Neuronal stem cell (in vitro differentiated cells): ENCODE measurements at regions not wholly inside any gene's neighbourhood (a gene's known extent, or its start where the extent isn't known, plus 50 kb on each side); places are given as distances from the start of the nearest gene placed in this dataset.

Experiments used
- DNase-seq: peaks from one replicate; pipeline ENCODE4 v3.0.0-alpha.2; 2013; ENCODE audit warnings: low spot score
- H2AFZ ChIP-seq: one replicate; pipeline ENCODE4 v1.6.1; 2013; ENCODE audit warnings: mild to moderate bottlenecking, low read length, inconsistent platforms
- H2AK5ac ChIP-seq: 2 replicates; pipeline ENCODE4 v1.6.1; 2013; ENCODE audit warnings: low read depth, mild to moderate bottlenecking, inconsistent platforms, low read length, moderate library complexity, mixed read lengths
- H2BK120ac ChIP-seq: 2 replicates; pipeline ENCODE4 v1.6.1; 2013; ENCODE audit warnings: low read depth, mild to moderate bottlenecking, inconsistent platforms, low read length, moderate library complexity, mixed read lengths
- H2BK12ac ChIP-seq: one replicate; pipeline ENCODE4 v1.6.1; 2013; ENCODE audit warnings: low read length, inconsistent platforms
- H2BK15ac ChIP-seq: 2 replicates; pipeline ENCODE4 v1.6.1; 2013; ENCODE audit warnings: mild to moderate bottlenecking, low read length, inconsistent platforms, mixed read lengths
- H2BK5ac ChIP-seq: one replicate; pipeline ENCODE4 v1.6.1; 2013; ENCODE audit warnings: inconsistent platforms, mild to moderate bottlenecking, low read length, moderate library complexity
- H3K14ac ChIP-seq: one replicate; pipeline ENCODE4 v1.6.1; 2013; ENCODE audit warnings: low read length, inconsistent platforms
- H3K18ac ChIP-seq: 2 replicates; pipeline ENCODE4 v1.6.1; 2013; ENCODE audit warnings: low read length, inconsistent platforms
- H3K23ac ChIP-seq: 2 replicates; pipeline ENCODE4 v1.6.1; 2013; ENCODE audit warnings: low read depth, mild to moderate bottlenecking, mixed read lengths, low read length, inconsistent platforms; ENCODE audit not compliant: poor library complexity
- H3K27ac ChIP-seq: replicated peaks from 3 replicates; pipeline ENCODE4 v1.5.1; 2013; ENCODE audit warnings: low read length, inconsistent platforms
- H3K27me3 ChIP-seq, 3 experiments: 2 replicates each; pipeline ENCODE4 v1.6.1; 2013; ENCODE audit warnings: low read length in 3 of 3, mild to moderate bottlenecking in 2 of 3, inconsistent platforms in 1 of 3, low read depth in 1 of 3, mixed read lengths in 1 of 3, moderate library complexity in 1 of 3; ENCODE audit not compliant: control insufficient read depth in 3 of 3, insufficient read depth in 3 of 3
- H3K36me3 ChIP-seq, 2 donors: replicated peaks in 1 of 2; 2 replicates each; pipeline ENCODE4 v1.6.1; 2013; ENCODE audit warnings: low read length in 2 of 2; ENCODE audit not compliant: control insufficient read depth in 2 of 2, insufficient read depth in 2 of 2
- H3K4ac ChIP-seq: 2 replicates; pipeline ENCODE4 v1.6.1; 2013; ENCODE audit warnings: inconsistent platforms, mild to moderate bottlenecking, low read length, moderate library complexity
- H3K4me1 ChIP-seq, 2 donors: 1 replicate in 1 of 2; 2 replicates in 1 of 2; pipeline ENCODE4 v1.6.1; 2013; ENCODE audit warnings: low read length in 2 of 2, low read depth in 1 of 2; ENCODE audit not compliant: control insufficient read depth in 2 of 2, insufficient read depth in 1 of 2
- H3K4me2 ChIP-seq: one replicate; pipeline ENCODE4 v1.6.1; 2013; ENCODE audit warnings: mild to moderate bottlenecking, low read length, inconsistent platforms; ENCODE audit not compliant: insufficient read depth, poor library complexity, severe bottlenecking
- H3K4me3 ChIP-seq, 2 donors: 2 replicates each; pipeline ENCODE4 v1.5.1; 2013; ENCODE audit warnings: low read length in 2 of 2, mild to moderate bottlenecking in 2 of 2, inconsistent platforms in 1 of 2, moderate library complexity in 1 of 2
- H3K79me1 ChIP-seq: one replicate; pipeline ENCODE4 v1.6.1; 2013; ENCODE audit warnings: low read depth, mild to moderate bottlenecking, inconsistent platforms, low read length, moderate library complexity
- H3K9ac ChIP-seq: one replicate; pipeline ENCODE4 v1.6.1; 2013; ENCODE audit warnings: mild to moderate bottlenecking, low read depth, low read length, inconsistent platforms; ENCODE audit not compliant: poor library complexity
- H3K9me3 ChIP-seq, 2 donors: replicated peaks in 1 of 2; 2 replicates each; pipeline versions ENCODE3 to v1.6.1; 2013; ENCODE audit warnings: low read length in 2 of 2, mild to moderate bottlenecking in 2 of 2, inconsistent platforms in 1 of 2, low read depth in 1 of 2, mixed read lengths in 1 of 2, moderate library complexity in 1 of 2; ENCODE audit not compliant: control insufficient read depth in 2 of 2, insufficient read depth in 1 of 2
- H4K8ac ChIP-seq: one replicate; pipeline ENCODE4 v1.6.1; 2013; ENCODE audit warnings: low read depth, mild to moderate bottlenecking, inconsistent platforms, low read length, moderate library complexity
- H4K91ac ChIP-seq: one replicate; pipeline ENCODE4 v1.6.1; 2013; ENCODE audit warnings: low read length, low read depth, mild to moderate bottlenecking, inconsistent platforms; ENCODE audit not compliant: poor library complexity
- WGBS, 2 donors: extraction: QIAGEN DNeasy Blood & Tissue Kit; methylation state at CpG; one replicate each; pipeline ENCODE4 v1.1.7; 2013; ENCODE audit warnings: missing lambda C conversion rate in 2 of 2, mixed read lengths in 1 of 2; ENCODE audit not compliant: insufficient read length in 2 of 2, insufficient replicate concordance in 1 of 2; ENCODE audit errors: extremely low coverage in 2 of 2; 5-methylcytosine and 5-hydroxymethylcytosine counted together

GRCh38 chr1:38394303-38394702, 347.7 kb upstream of the POU3F1 start:
- H3K4me2 ChIP-seq = no peak overlapping the region
- H3K9ac ChIP-seq = no peak overlapping the region
- no peak overlapping the region for H4K8ac ChIP-seq
- H2AFZ ChIP-seq = no peak overlapping the region
- no peak for DNase-seq
- no peak overlapping the region for H3K18ac ChIP-seq
- no peak overlapping the region for H3K23ac ChIP-seq
- H3K4me3 ChIP-seq = no peak overlapping the region
- H2BK12ac ChIP-seq = no peak overlapping the region
- H3K9me3 ChIP-seq = peaks cover 0 to 12% of the 10 kb centered on the region in 2 donors
- H2BK5ac ChIP-seq = no peak overlapping the region
- H3K4me1 ChIP-seq = no peaks in the 10 kb centered on the region
- no peaks in the 10 kb centered on the region for H3K27me3 ChIP-seq
- H3K79me1 ChIP-seq = no peaks in the 10 kb centered on the region
- H3K36me3 ChIP-seq = no peaks in the 10 kb centered on the region
- no peak overlapping the region for H2BK15ac ChIP-seq
- no peak overlapping the region for H2AK5ac ChIP-seq
- H2BK120ac ChIP-seq = no peak overlapping the region
- no peak overlapping the region for H4K91ac ChIP-seq
- no peak overlapping the region for H3K27ac ChIP-seq
- H3K4ac ChIP-seq = no peak overlapping the region
- no peak overlapping the region for H3K14ac ChIP-seq

GRCh38 chr1:38392861-38393260, 346.3 kb upstream of the POU3F1 start:
- Histone ChIP-seq H3K14ac (no peak overlapping the region), H3K9ac (no peak overlapping the region), H3K27ac (no peak overlapping the region), H2AFZ (no peak overlapping the region), H3K79me1 (no peaks in the 10 kb centered on the region), H3K18ac (no peak overlapping the region), H3K4me1 (no peaks in the 10 kb centered on the region), H4K8ac (no peak overlapping the region), H2BK120ac (no peak overlapping the region), H2BK5ac (no peak overlapping the region), H3K4me3 (no peak overlapping the region), H2BK12ac (no peak overlapping the region), H3K9me3 (peaks cover 0 to 12% of the 10 kb centered on the region in 2 donors), H3K4me2 (no peak overlapping the region), H4K91ac (no peak overlapping the region), H3K4ac (no peak overlapping the region), H2BK15ac (no peak overlapping the region), H3K23ac (no peak overlapping the region), H3K27me3 (no peaks in the 10 kb centered on the region), H2AK5ac (no peak overlapping the region), H3K36me3 (no peaks in the 10 kb centered on the region)
- DNase-seq = no peak
- WGBS, 2 donors = no CpG with 5 or more reads among the region's 2 CpGs

GRCh38 chr1:38381256-38381655, 334.7 kb upstream of the POU3F1 start:
- Histone ChIP-seq H3K4ac (no peak overlapping the region), H2BK12ac (no peak overlapping the region), H3K9me3 (peaks cover 0 to 3% of the 10 kb centered on the region in 2 donors), H3K23ac (no peak overlapping the region), H3K27me3 (no peaks in the 10 kb centered on the region), H3K9ac (no peak overlapping the region), H2AFZ (no peak overlapping the region), H2BK120ac (no peak overlapping the region), H3K14ac (no peak overlapping the region), H3K4me2 (no peak overlapping the region), H3K79me1 (no peaks in the 10 kb centered on the region), H2BK5ac (no peak overlapping the region), H3K4me1 (peaks cover 3 to 9% of the 10 kb centered on the region in 2 donors), H3K18ac (no peak overlapping the region), H4K8ac (no peak overlapping the region), H2AK5ac (no peak overlapping the region), H3K4me3 (no peak overlapping the region), H2BK15ac (no peak overlapping the region), H4K91ac (no peak overlapping the region), H3K27ac (no peak overlapping the region), H3K36me3 (no peaks in the 10 kb centered on the region)
- DNase-seq = no peak
- no CpG with 5 or more reads among the region's 8 CpGs for WGBS, 2 donors

- no peaks in the 10 kb centered on the region for H3K79me1 ChIP-seq
- H3K18ac ChIP-seq = no peak overlapping the region
- no peak overlapping the region for H3K9ac ChIP-seq
- H3K4me3 ChIP-seq = no peak overlapping the region
- peaks cover 6 to 19% of the 10 kb centered on the region in 2 donors for H3K9me3 ChIP-seq
- no peak overlapping the region for H3K14ac ChIP-seq
- no peak overlapping the region for H4K91ac ChIP-seq
- no peak overlapping the region for H2BK120ac ChIP-seq
- H2AK5ac ChIP-seq = no peak overlapping the region
- H2BK12ac ChIP-seq = no peak overlapping the region
- H3K4me1 ChIP-seq = peaks cover 3 to 9% of the 10 kb centered on the region in 2 donors
- H2AFZ ChIP-seq = no peak overlapping the region
- no peak overlapping the region for H3K23ac ChIP-seq
- H2BK15ac ChIP-seq = no peak overlapping the region
- DNase-seq = no peak
- no peaks in the 10 kb centered on the region for H3K36me3 ChIP-seq
- no peak overlapping the region for H2BK5ac ChIP-seq
- H3K27ac ChIP-seq = no peak overlapping the region
- no peak overlapping the region for H3K4me2 ChIP-seq
- WGBS, 2 donors = no CpG with 5 or more reads among the region's 2 CpGs
- no peaks in the 10 kb centered on the region for H3K27me3 ChIP-seq
- no peak overlapping the region for H4K8ac ChIP-seq
- no peak overlapping the region for H3K4ac ChIP-seq
Observed at GRCh38 chr1:38376577-38376976, 330.0 kb upstream of the POU3F1 start.
